Type B pancreatic cell (in vitro differentiated cells): ENCODE measurements at regions not wholly inside any gene's neighbourhood (a gene's known extent, or its start where the extent isn't known, plus 50 kb on each side); places are given as distances from the start of the nearest gene placed in this dataset.
A peak's percentile ranks its signal among the peaks of the same experiment; 100 is the strongest.

ENCODE experiments used
- DNase-seq: peaks from one replicate; pipeline ENCODE4 v3.0.0; 2021; ENCODE audit warnings: mixed read lengths; ENCODE audit not compliant: unreplicated experiment; ENCODE audit errors: extremely low spot score
- H3K27ac Mint-ChIP-seq: 2 replicates; pipeline ENCODE4 v1.8.0; 2021; ENCODE audit warnings: mild to moderate bottlenecking, mixed read lengths
- H3K27me3 Mint-ChIP-seq: 2 replicates; pipeline ENCODE4 v1.8.0; 2021; ENCODE audit warnings: mixed read lengths
- H3K36me3 Mint-ChIP-seq: 2 replicates; pipeline ENCODE4 v1.8.0; 2021; ENCODE audit warnings: mixed read lengths
- H3K4me1 Mint-ChIP-seq: one replicate; pipeline ENCODE4 v1.8.0; 2021; ENCODE audit warnings: mixed read lengths; ENCODE audit not compliant: unreplicated experiment
- H3K4me3 Mint-ChIP-seq: 2 replicates; pipeline ENCODE4 v1.8.0; 2021; ENCODE audit warnings: mild to moderate bottlenecking, mixed read lengths
- H3K9me3 Mint-ChIP-seq: 2 replicates; pipeline ENCODE4 v1.8.0; 2021; ENCODE audit warnings: mixed read lengths
- TF ChIP-seq, protein P1 (sequence below): fragments of 200-600 bp; sonication (generic); conservative IDR thresholded peaks from 2 replicates; pipeline ENCODE4 v1.5.0; 2021; ENCODE audit warnings: antibody characterized with exemption, mild to moderate bottlenecking

DNA sequence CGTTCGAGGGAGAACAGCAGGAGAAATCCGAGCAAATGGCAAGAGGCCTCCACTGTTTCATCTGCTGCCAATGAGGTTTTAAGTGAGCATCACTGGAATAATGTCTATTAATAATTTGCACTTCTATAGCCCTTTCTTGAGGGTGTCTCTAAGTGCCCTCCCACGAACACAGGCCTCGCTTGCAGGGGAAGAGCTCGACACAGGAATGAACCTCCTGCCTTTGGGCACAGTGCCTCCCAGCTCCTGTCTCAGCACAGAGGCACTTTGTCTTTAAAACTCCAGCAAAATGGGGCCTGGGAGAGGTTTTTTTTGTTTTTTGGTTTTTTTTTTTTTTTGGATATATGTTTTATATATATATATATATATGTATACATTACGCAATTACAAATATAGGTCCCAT lies 56.6 kb downstream of the OLIG1 start:
- no peak for DNase-seq
- peaks cover 60% of the 10 kb centered on the region for H3K27me3 Mint-ChIP-seq
- TF ChIP-seq, protein P1, sequence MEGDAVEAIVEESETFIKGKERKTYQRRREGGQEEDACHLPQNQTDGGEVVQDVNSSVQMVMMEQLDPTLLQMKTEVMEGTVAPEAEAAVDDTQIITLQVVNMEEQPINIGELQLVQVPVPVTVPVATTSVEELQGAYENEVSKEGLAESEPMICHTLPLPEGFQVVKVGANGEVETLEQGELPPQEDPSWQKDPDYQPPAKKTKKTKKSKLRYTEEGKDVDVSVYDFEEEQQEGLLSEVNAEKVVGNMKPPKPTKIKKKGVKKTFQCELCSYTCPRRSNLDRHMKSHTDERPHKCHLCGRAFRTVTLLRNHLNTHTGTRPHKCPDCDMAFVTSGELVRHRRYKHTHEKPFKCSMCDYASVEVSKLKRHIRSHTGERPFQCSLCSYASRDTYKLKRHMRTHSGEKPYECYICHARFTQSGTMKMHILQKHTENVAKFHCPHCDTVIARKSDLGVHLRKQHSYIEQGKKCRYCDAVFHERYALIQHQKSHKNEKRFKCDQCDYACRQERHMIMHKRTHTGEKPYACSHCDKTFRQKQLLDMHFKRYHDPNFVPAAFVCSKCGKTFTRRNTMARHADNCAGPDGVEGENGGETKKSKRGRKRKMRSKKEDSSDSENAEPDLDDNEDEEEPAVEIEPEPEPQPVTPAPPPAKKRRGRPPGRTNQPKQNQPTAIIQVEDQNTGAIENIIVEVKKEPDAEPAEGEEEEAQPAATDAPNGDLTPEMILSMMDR: no peak
- H3K4me3 Mint-ChIP-seq: peak overlapping the region; percentile 80
- H3K9me3 Mint-ChIP-seq: no peaks in the 10 kb centered on the region
- H3K36me3 Mint-ChIP-seq: no peaks in the 10 kb centered on the region
- no peak overlapping the region for H3K27ac Mint-ChIP-seq
- H3K4me1 Mint-ChIP-seq: peaks cover 16% of the 10 kb centered on the region

- peaks cover 59% of the 10 kb centered on the region for H3K27me3 Mint-ChIP-seq
- peaks cover 16% of the 10 kb centered on the region for H3K4me1 Mint-ChIP-seq
- H3K9me3 Mint-ChIP-seq: no peaks in the 10 kb centered on the region
Observed at GRCh38 chr21:33127154-33127867, 57.4 kb downstream of the OLIG1 start.

DNA sequence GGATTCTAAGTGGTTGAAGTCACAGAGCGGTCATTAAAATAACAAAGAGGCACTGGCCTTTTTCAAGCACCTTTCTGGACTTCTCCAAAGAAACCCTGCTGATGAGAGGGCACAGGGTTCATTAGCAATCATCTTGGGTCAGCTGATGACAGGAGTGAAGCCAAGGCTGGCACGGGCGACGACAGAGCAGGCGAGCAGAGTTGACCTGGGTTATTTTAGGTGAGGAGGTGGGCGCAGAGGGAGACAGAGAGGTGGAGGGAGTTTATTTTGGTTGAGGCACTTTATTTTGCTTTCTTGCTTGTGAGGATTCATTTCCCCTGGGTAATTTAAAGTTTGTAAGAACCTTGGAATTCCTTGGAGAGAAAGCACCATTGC lies 57.9 kb downstream of the OLIG1 start:
- no peak overlapping the region for H3K27ac Mint-ChIP-seq
- no peaks in the 10 kb centered on the region for H3K36me3 Mint-ChIP-seq
- no peak overlapping the region for H3K4me3 Mint-ChIP-seq
- DNase-seq: no peak
- H3K9me3 Mint-ChIP-seq: no peaks in the 10 kb centered on the region
- peaks cover 16% of the 10 kb centered on the region for H3K4me1 Mint-ChIP-seq
- TF ChIP-seq, protein P1: no peak
- peaks cover 62% of the 10 kb centered on the region for H3K27me3 Mint-ChIP-seq

More at GRCh38 chr21:33127154-33127867, 57.4 kb downstream of the OLIG1 start:
- Mint-ChIP-seq H3K4me3 (peak overlapping the region; percentile 80), H3K27ac (no peak overlapping the region), H3K36me3 (no peaks in the 10 kb centered on the region)
- peak; percentile 77 for DNase-seq
- TF ChIP-seq, protein P1: peak; percentile 88

- H3K36me3 Mint-ChIP-seq: no peaks in the 10 kb centered on the region
- no peak overlapping the region for H3K4me3 Mint-ChIP-seq
- TF ChIP-seq, protein P1: no peak
- H3K27ac Mint-ChIP-seq: no peak overlapping the region
- DNase-seq: no peak
- H3K4me1 Mint-ChIP-seq: peaks cover 16% of the 10 kb centered on the region
- no peaks in the 10 kb centered on the region for H3K9me3 Mint-ChIP-seq
- peaks cover 64% of the 10 kb centered on the region for H3K27me3 Mint-ChIP-seq
Observed at GRCh38 chr21:33128538-33128937, 58.6 kb downstream of the OLIG1 start.

- Mint-ChIP-seq H3K4me1 (peaks cover 4% of the 10 kb centered on the region), H3K4me3 (no peak overlapping the region), H3K9me3 (no peaks in the 10 kb centered on the region), H3K27me3 (peaks cover 74% of the 10 kb centered on the region), H3K27ac (no peak overlapping the region), H3K36me3 (no peaks in the 10 kb centered on the region)
- no peak for DNase-seq
- TF ChIP-seq, protein P1: peak; percentile 38
Observed at GRCh38 chr21:33132054-33132453, 62.1 kb downstream of the OLIG1 start.
